ENCODE measurements at regions not wholly inside any gene's neighbourhood (a gene's known extent, or its start where the extent isn't known, plus 50 kb on each side); places are given as distances from the start of the nearest gene placed in this dataset.

GRCh38 chr21:16243396-16243795 lies 513.6 kb downstream of the USP25 start:
- no peak for DNase-seq

- DNase-seq, result no peak
Measured at GRCh38 chr21:16248705-16249104, 518.9 kb downstream of the USP25 start.

- no peak for DNase-seq
Measured at GRCh38 chr21:16250273-16250672, 520.5 kb downstream of the USP25 start.

GRCh38 chr21:16258844-16259611 lies 529.2 kb downstream of the USP25 start:
- DNase-seq, result no peak

- DNase-seq, result no peak
Measured at GRCh38 chr21:16262091-16262490, 532.3 kb downstream of the USP25 start.

GRCh38 chr21:16264319-16264718 lies 534.5 kb downstream of the USP25 start:
- DNase-seq, result no peak

- DNase-seq, result no peak
Measured at GRCh38 chr21:16269476-16269875, 539.7 kb downstream of the USP25 start.

- no peak for DNase-seq
Measured at GRCh38 chr21:16279731-16280581, 550.2 kb downstream of the USP25 start.

- DNase-seq, result no peak
Measured at GRCh38 chr21:16280686-16281091, 550.9 kb downstream of the USP25 start.

GRCh38 chr21:16283516-16283915 lies 553.7 kb downstream of the USP25 start:
- DNase-seq, result no peak

GRCh38 chr21:16285605-16286126 lies 555.9 kb downstream of the USP25 start:
- DNase-seq, result no peak

- DNase-seq, result no peak
Measured at GRCh38 chr21:16287046-16287445, 557.3 kb downstream of the USP25 start.

- DNase-seq, result no peak
Measured at GRCh38 chr21:16291296-16291695, 561.5 kb downstream of the USP25 start.

- no peak for DNase-seq
Measured at GRCh38 chr21:16294128-16294527, 564.3 kb downstream of the USP25 start.

GRCh38 chr21:16302851-16303282 lies 573.1 kb downstream of the USP25 start:
- no peak for DNase-seq

GRCh38 chr21:16304174-16305095 lies 574.7 kb downstream of the USP25 start:
- no peak for DNase-seq

- no peak for DNase-seq
Measured at GRCh38 chr21:16305686-16306085, 575.9 kb downstream of the USP25 start.

- no peak for DNase-seq
Measured at GRCh38 chr21:16307256-16307655, 577.5 kb downstream of the USP25 start.

GRCh38 chr21:16308269-16308668 lies 578.5 kb downstream of the USP25 start:
- DNase-seq, result no peak

- no peak for DNase-seq
Measured at GRCh38 chr21:16309250-16309971, 579.6 kb downstream of the USP25 start.

GRCh38 chr21:16310176-16310575 lies 580.4 kb downstream of the USP25 start:
- no peak for DNase-seq

- no peak for DNase-seq
Measured at GRCh38 chr21:16311229-16311628, 581.4 kb downstream of the USP25 start.
